ENCODE measurements at regions not wholly inside any gene's neighbourhood (a gene's known extent, or its start where the extent isn't known, plus 50 kb on each side); places are given as distances from the start of the nearest gene placed in this dataset.

- FAIRE-seq (peak; percentile 39), DNase-seq (ENCODE audit: low read depth in 1 of 2, low spot score in 2 of 2) (no peak)
- no peak overlapping the region for H2BK5ac ChIP-seq (ENCODE audit: low read depth, low read length)
- no peak overlapping the region for H3K56ac ChIP-seq (replicated peaks; ENCODE audit: insufficient read length, low read depth, low read length)
- H4K5ac ChIP-seq (ENCODE audit: insufficient read length, low read depth, low read length) = no peak overlapping the region
- no peaks in the 10 kb centered on the region for H3K79me2 ChIP-seq (ENCODE audit: control insufficient read depth in 1 of 2, insufficient read depth in 2 of 2, low read length in 2 of 2)
- H4K8ac ChIP-seq (ENCODE audit: extremely low read depth, insufficient read depth, low read length) = no peak overlapping the region
- H3K23ac ChIP-seq (ENCODE audit: insufficient read length) = no peak overlapping the region
- H3K9me3 ChIP-seq (ENCODE audit: insufficient read depth in 2 of 2, low read depth in 1 of 2, low read length in 1 of 2) = no peaks in the 10 kb centered on the region
- no peak overlapping the region for H2AK5ac ChIP-seq (ENCODE audit: low read depth, low read length)
- no peak overlapping the region for H3K4ac ChIP-seq (replicated peaks; ENCODE audit: insufficient read length, low read depth, low read length)
- H2BK20ac ChIP-seq (ENCODE audit: low read length) = no peak overlapping the region
- H2BK12ac ChIP-seq (ENCODE audit: low read depth, low read length) = no peak overlapping the region
- H3K18ac ChIP-seq (ENCODE audit: extremely low read depth, low read length) = no peak overlapping the region
- no peak overlapping the region for H3K4me3 ChIP-seq (ENCODE audit: extremely low read depth in 1 of 4, insufficient read depth in 2 of 4, low read depth in 3 of 4, low read length in 4 of 4)
- no peak overlapping the region for H2BK120ac ChIP-seq (replicated peaks; ENCODE audit: low read depth, low read length)
- H3K23me2 ChIP-seq (ENCODE audit: low read depth, low read length) = no peaks in the 10 kb centered on the region
- no peak overlapping the region for H2AFZ ChIP-seq (ENCODE audit: low read length)
- POLR2A ChIA-PET (ENCODE audit: partially characterized antibody) = no interaction called here
- H3K4me1 ChIP-seq (replicated peaks in 1 of 4; ENCODE audit: control insufficient read depth in 3 of 4, insufficient read depth in 4 of 4, low read length in 3 of 4) = peaks cover 0 to 7% (median 1%) of the 10 kb centered on the region in 4 experiments; a peak in 4 of 7 replicates
- H3K27ac ChIP-seq (ENCODE audit: low read depth, low read length) = no peak overlapping the region
- no peak for TF ChIP-seq E2F6 (IDR thresholded peaks at IDR 0.05)
- TF ChIP-seq CTCF (IDR thresholded peaks at IDR 0.05; ENCODE audit: control extremely low read depth in 1 of 3, insufficient read depth in 1 of 3, low read depth in 1 of 3, low read length in 3 of 3) = peak in 1 of 3 experiments; percentile 18; a peak in 1 of 4 replicates
- peak; percentile 55 to 59 for TF ChIP-seq RAD21 (IDR thresholded peaks at IDR 0.05 in 1 of 2, conservative IDR thresholded peaks at IDR 0.05 in 1 of 2; ENCODE audit: low read depth in 2 of 2, low read length in 2 of 2)
- no peak for TF ChIP-seq BCL11A (IDR thresholded peaks at IDR 0.05; ENCODE audit: low read depth in 2 of 2, low read length in 2 of 2)
- no peak for TF ChIP-seq USF2 (IDR thresholded peaks at IDR 0.05; ENCODE audit: low read length)
- H4K91ac ChIP-seq (replicated peaks; ENCODE audit: insufficient read length, low read length) = no peak overlapping the region
- H2BK15ac ChIP-seq (ENCODE audit: low read length) = no peak overlapping the region
- no peaks in the 10 kb centered on the region for H4K20me1 ChIP-seq (replicated peaks in 1 of 2; ENCODE audit: control insufficient read depth in 1 of 2, insufficient read depth in 2 of 2, low read length in 2 of 2)
- CTCF ChIA-PET (ENCODE audit: partially characterized antibody) = no interaction called here
- H3K9ac ChIP-seq (replicated peaks in 1 of 4; ENCODE audit: extremely low read depth in 1 of 4, low read depth in 3 of 4, low read length in 3 of 4) = no peak overlapping the region
- no peak overlapping the region for H3K4me2 ChIP-seq (ENCODE audit: insufficient read depth in 1 of 2, low read depth in 2 of 2, low read length in 2 of 2)
- H3K27me3 ChIP-seq (replicated peaks in 1 of 4; ENCODE audit: control insufficient read depth in 3 of 4, extremely low read depth in 1 of 4, insufficient read depth in 3 of 4, low read length in 3 of 4) = no peaks in the 10 kb centered on the region
- no peaks in the 10 kb centered on the region for H3K36me3 ChIP-seq (ENCODE audit: control insufficient read depth in 2 of 4, insufficient read depth in 4 of 4, low read length in 3 of 4)
- no peak overlapping the region for H3K14ac ChIP-seq (ENCODE audit: insufficient read length)
- H3K79me1 ChIP-seq (ENCODE audit: low read depth, low read length) = no peaks in the 10 kb centered on the region
These were observed 1004.1 kb upstream of the PCDH9 start for GRCh38 chr13:68234274-68234673.

All from H1 (cell line).